HEK293T (cell line): ENCODE measurements at regions not wholly inside any gene's neighbourhood (a gene's known extent, or its start where the extent isn't known, plus 50 kb on each side); places are given as distances from the start of the nearest gene placed in this dataset.

Source experiments
- CTCF ChIA-PET: fragments of 350-600 bp; formaldehyde crosslinking; extraction: SDS; loops from one replicate; lab custom pipeline; 2021; ENCODE audit warnings: antibody characterized with exemption, inconsistent platforms; lab: Yijun Ruan, JAX
- POLR2A ChIA-PET: fragments of 350-600 bp; formaldehyde crosslinking; extraction: SDS; loops from one replicate; lab custom pipeline; 2020; ENCODE audit warnings: antibody characterized with exemption, inconsistent platforms; lab: Yijun Ruan, JAX
- DNase-seq: peaks from one replicate; pipeline ENCODE4 v3.0.0; 2012; ENCODE audit warnings: mixed read lengths; ENCODE audit errors: extremely low spot score
- ARNT ChIP-seq: fragments of 450-650 bp; IDR thresholded peaks from 2 replicates; pipeline ENCODE4 v1.6.1; 2017; ENCODE audit warnings: mild to moderate bottlenecking
- BHLHE40 ChIP-seq: fragments of 450-650 bp; IDR thresholded peaks from 2 replicates; pipeline ENCODE4 v1.6.1; 2016; ENCODE audit warnings: mild to moderate bottlenecking, moderate library complexity, borderline replicate concordance
- CTBP1 ChIP-seq: fragments of 450-650 bp; IDR thresholded peaks from 2 replicates; pipeline ENCODE4 v1.6.1; 2016; ENCODE audit warnings: borderline replicate concordance
- ELF4 ChIP-seq: fragments of 450-650 bp; IDR thresholded peaks from 2 replicates; pipeline ENCODE4 v1.6.1; 2017; ENCODE audit warnings: antibody characterized with exemption
- FOXA1 ChIP-seq: fragments of 450-650 bp; IDR thresholded peaks from 2 replicates; pipeline ENCODE4 v1.6.1; 2016; ENCODE audit warnings: mild to moderate bottlenecking
- FOXK2 ChIP-seq: fragments of 450-650 bp; IDR thresholded peaks from 2 replicates; pipeline ENCODE4 v1.6.1; 2016; ENCODE audit warnings: mild to moderate bottlenecking
- FOXM1 ChIP-seq: fragments of 450-650 bp; IDR thresholded peaks from 2 replicates; pipeline ENCODE4 v1.6.1; 2017; ENCODE audit warnings: mild to moderate bottlenecking, borderline replicate concordance
- HDGF ChIP-seq: fragments of 450-650 bp; IDR thresholded peaks from 2 replicates; pipeline ENCODE4 v1.6.1; 2017; ENCODE audit warnings: antibody characterized with exemption, borderline replicate concordance
- L3MBTL2 ChIP-seq: fragments of 450-650 bp; conservative IDR thresholded peaks from 2 replicates; pipeline ENCODE4 v1.6.1; 2016; ENCODE audit warnings: mild to moderate bottlenecking
- LEF1 ChIP-seq: fragments of 450-650 bp; IDR thresholded peaks from 2 replicates; pipeline ENCODE4 v1.6.1; 2017; ENCODE audit warnings: mild to moderate bottlenecking, borderline replicate concordance
- NFRKB ChIP-seq: fragments of 450-650 bp; IDR thresholded peaks from 2 replicates; pipeline ENCODE4 v1.6.1; 2016; ENCODE audit warnings: mild to moderate bottlenecking, moderate library complexity
- PKNOX1 ChIP-seq: fragments of 450-650 bp; IDR thresholded peaks from 2 replicates; pipeline ENCODE4 v1.6.1; 2016
- SP1 ChIP-seq: fragments of 450-650 bp; IDR thresholded peaks from 2 replicates; pipeline ENCODE4 v1.6.1; 2017
- SUZ12 ChIP-seq: fragments of 450-650 bp; IDR thresholded peaks from 2 replicates; pipeline ENCODE4 v1.6.1; 2016; ENCODE audit warnings: mild to moderate bottlenecking
- TARDBP ChIP-seq: fragments of 450-650 bp; IDR thresholded peaks from 2 replicates; pipeline ENCODE4 v1.6.1; 2016
- ZNF384 ChIP-seq: fragments of 450-650 bp; IDR thresholded peaks from 2 replicates; pipeline ENCODE4 v1.6.1; 2016

GRCh38 chr9:118366228-118366627, 662.0 kb downstream of the TLR4 start:
- TF ChIP-seq ARNT, result no peak
- TF ChIP-seq FOXA1, result no peak
- no peak for TF ChIP-seq HDGF
- no peak for TF ChIP-seq ELF4
- no peak for TF ChIP-seq SP1
- no peak for TF ChIP-seq LEF1
- no peak for TF ChIP-seq TARDBP
- no peak for TF ChIP-seq FOXM1
- TF ChIP-seq BHLHE40, result no peak
- no peak for TF ChIP-seq CTBP1
- TF ChIP-seq L3MBTL2, result no peak
- no peak for TF ChIP-seq SUZ12
- no peak for TF ChIP-seq ZNF384
- TF ChIP-seq FOXK2, result no peak
- TF ChIP-seq PKNOX1, result no peak
- TF ChIP-seq NFRKB, result no peak
- ChIA-PET POLR2A (no interaction called here), CTCF (no interaction called here)
- no peak for DNase-seq

GRCh38 chr9:118367383-118367782, 663.2 kb downstream of the TLR4 start:
- DNase-seq, result no peak
- TF ChIP-seq SUZ12 (no peak), CTBP1 (no peak), ARNT (no peak), HDGF (no peak), PKNOX1 (no peak), FOXA1 (no peak), ZNF384 (no peak), ELF4 (no peak), FOXM1 (no peak), FOXK2 (no peak), L3MBTL2 (no peak), LEF1 (no peak), NFRKB (no peak), SP1 (no peak), TARDBP (no peak), BHLHE40 (no peak)
- CTCF ChIA-PET, result no interaction called here

GRCh38 chr9:118384531-118385100, 680.4 kb downstream of the TLR4 start:
- no peak for DNase-seq
- TF ChIP-seq TARDBP (no peak), BHLHE40 (no peak), ARNT (no peak), FOXA1 (no peak), SP1 (no peak), NFRKB (no peak)
- POLR2A ChIA-PET, result no interaction called here
- CTCF ChIA-PET, result no interaction called here

More at GRCh38 chr9:118367383-118367782, 663.2 kb downstream of the TLR4 start:
- POLR2A ChIA-PET, result no interaction called here

- TF ChIP-seq ARNT (no peak), TARDBP (no peak), FOXK2 (no peak), BHLHE40 (no peak), ELF4 (no peak), NFRKB (no peak), L3MBTL2 (no peak), SUZ12 (no peak), PKNOX1 (no peak), ZNF384 (no peak), CTBP1 (no peak), HDGF (no peak), SP1 (no peak), FOXM1 (no peak), LEF1 (no peak), FOXA1 (no peak)
- CTCF ChIA-PET, result no interaction called here
- no peak for DNase-seq
- POLR2A ChIA-PET, result no interaction called here
Observed at GRCh38 chr9:118395415-118395814, 691.2 kb downstream of the TLR4 start.

- DNase-seq, result no peak
- POLR2A ChIA-PET, result no interaction called here
Observed at GRCh38 chr9:118401546-118401945, 697.3 kb downstream of the TLR4 start.

More at GRCh38 chr9:118401546-118401945, 697.3 kb downstream of the TLR4 start:
- CTCF ChIA-PET, result no interaction called here
- TF ChIP-seq ELF4, result no peak
- TF ChIP-seq SUZ12, result no peak
- no peak for TF ChIP-seq ZNF384
- no peak for TF ChIP-seq HDGF
- TF ChIP-seq ARNT, result no peak
- no peak for TF ChIP-seq LEF1
- TF ChIP-seq SP1, result no peak
- no peak for TF ChIP-seq FOXK2
- no peak for TF ChIP-seq CTBP1
- no peak for TF ChIP-seq PKNOX1
- TF ChIP-seq TARDBP, result no peak
- no peak for TF ChIP-seq NFRKB
- no peak for TF ChIP-seq BHLHE40
- TF ChIP-seq L3MBTL2, result no peak
- TF ChIP-seq FOXM1, result no peak
- TF ChIP-seq FOXA1, result no peak
